ENCODE measurements at regions not wholly inside any gene's neighbourhood (a gene's known extent, or its start where the extent isn't known, plus 50 kb on each side); places are given as distances from the start of the nearest gene placed in this dataset.

- Mint-ChIP-seq H3K27ac (ENCODE audit: unreplicated experiment) (no peak overlapping the region), H3K9me3 (ENCODE audit: unreplicated experiment) (no peaks in the 10 kb centered on the region), H3K36me3 (ENCODE audit: insufficient read depth, unreplicated experiment) (no peaks in the 10 kb centered on the region), H3K4me3 (ENCODE audit: unreplicated experiment) (no peak overlapping the region), H3K27me3 (ENCODE audit: insufficient read depth, unreplicated experiment) (no peaks in the 10 kb centered on the region), H3K4me1 (ENCODE audit: low read depth, unreplicated experiment) (no peaks in the 10 kb centered on the region)
- Histone ChIP-seq H3K36me3 (ENCODE audit: control insufficient read depth, insufficient read depth, low read length) (no peaks in the 10 kb centered on the region), H3K9me3 (no peaks in the 10 kb centered on the region), H3K4me1 (no peaks in the 10 kb centered on the region), H3K27me3 (replicated peaks; ENCODE audit: control insufficient read depth, insufficient read depth, low read length) (no peaks in the 10 kb centered on the region), H3K4me3 (ENCODE audit: low read depth, low read length) (no peak overlapping the region)
- TF ChIP-seq, protein P1, sequence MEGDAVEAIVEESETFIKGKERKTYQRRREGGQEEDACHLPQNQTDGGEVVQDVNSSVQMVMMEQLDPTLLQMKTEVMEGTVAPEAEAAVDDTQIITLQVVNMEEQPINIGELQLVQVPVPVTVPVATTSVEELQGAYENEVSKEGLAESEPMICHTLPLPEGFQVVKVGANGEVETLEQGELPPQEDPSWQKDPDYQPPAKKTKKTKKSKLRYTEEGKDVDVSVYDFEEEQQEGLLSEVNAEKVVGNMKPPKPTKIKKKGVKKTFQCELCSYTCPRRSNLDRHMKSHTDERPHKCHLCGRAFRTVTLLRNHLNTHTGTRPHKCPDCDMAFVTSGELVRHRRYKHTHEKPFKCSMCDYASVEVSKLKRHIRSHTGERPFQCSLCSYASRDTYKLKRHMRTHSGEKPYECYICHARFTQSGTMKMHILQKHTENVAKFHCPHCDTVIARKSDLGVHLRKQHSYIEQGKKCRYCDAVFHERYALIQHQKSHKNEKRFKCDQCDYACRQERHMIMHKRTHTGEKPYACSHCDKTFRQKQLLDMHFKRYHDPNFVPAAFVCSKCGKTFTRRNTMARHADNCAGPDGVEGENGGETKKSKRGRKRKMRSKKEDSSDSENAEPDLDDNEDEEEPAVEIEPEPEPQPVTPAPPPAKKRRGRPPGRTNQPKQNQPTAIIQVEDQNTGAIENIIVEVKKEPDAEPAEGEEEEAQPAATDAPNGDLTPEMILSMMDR (IDR thresholded peaks at IDR 0.05; ENCODE audit: insufficient read depth in 1 of 2, low read depth in 1 of 2, low read length in 1 of 2, severe bottlenecking in 1 of 2, unreplicated experiment in 1 of 2): no peak
- no TSS peak for BruUV-seq (replicated peaks)
- intact Hi-C loops (cut with micrococcal nuclease; ENCODE audit: unreplicated experiment): no loop called here
- ChIA-PET CTCF (no interaction called here), POLR2A (no interaction called here)
- no peak for DNase-seq
Observed at GRCh38 chr4:100806988-100807387, 289.2 kb upstream of the EMCN start.

- Histone ChIP-seq H3K36me3 (ENCODE audit: control insufficient read depth, insufficient read depth, low read length) (no peaks in the 10 kb centered on the region), H3K9me3 (no peaks in the 10 kb centered on the region), H3K4me3 (ENCODE audit: low read depth, low read length) (no peak overlapping the region), H3K4me1 (no peaks in the 10 kb centered on the region), H3K27me3 (replicated peaks; ENCODE audit: control insufficient read depth, insufficient read depth, low read length) (no peaks in the 10 kb centered on the region)
- BruUV-seq (replicated peaks): no TSS peak
- Mint-ChIP-seq H3K4me3 (ENCODE audit: unreplicated experiment) (no peak overlapping the region), H3K36me3 (ENCODE audit: insufficient read depth, unreplicated experiment) (no peaks in the 10 kb centered on the region), H3K9me3 (ENCODE audit: unreplicated experiment) (no peaks in the 10 kb centered on the region), H3K4me1 (ENCODE audit: low read depth, unreplicated experiment) (no peaks in the 10 kb centered on the region), H3K27me3 (ENCODE audit: insufficient read depth, unreplicated experiment) (no peaks in the 10 kb centered on the region), H3K27ac (ENCODE audit: unreplicated experiment) (no peak overlapping the region)
- CTCF ChIA-PET: no interaction called here
- POLR2A ChIA-PET: no interaction called here
- no peak for DNase-seq
- intact Hi-C loops (cut with micrococcal nuclease; ENCODE audit: unreplicated experiment): no loop called here
- TF ChIP-seq, protein P1 (IDR thresholded peaks at IDR 0.05; ENCODE audit: insufficient read depth in 1 of 2, low read depth in 1 of 2, low read length in 1 of 2, severe bottlenecking in 1 of 2, unreplicated experiment in 1 of 2): no peak
Observed at GRCh38 chr4:100805538-100805937, 287.7 kb upstream of the EMCN start.

DNA sequence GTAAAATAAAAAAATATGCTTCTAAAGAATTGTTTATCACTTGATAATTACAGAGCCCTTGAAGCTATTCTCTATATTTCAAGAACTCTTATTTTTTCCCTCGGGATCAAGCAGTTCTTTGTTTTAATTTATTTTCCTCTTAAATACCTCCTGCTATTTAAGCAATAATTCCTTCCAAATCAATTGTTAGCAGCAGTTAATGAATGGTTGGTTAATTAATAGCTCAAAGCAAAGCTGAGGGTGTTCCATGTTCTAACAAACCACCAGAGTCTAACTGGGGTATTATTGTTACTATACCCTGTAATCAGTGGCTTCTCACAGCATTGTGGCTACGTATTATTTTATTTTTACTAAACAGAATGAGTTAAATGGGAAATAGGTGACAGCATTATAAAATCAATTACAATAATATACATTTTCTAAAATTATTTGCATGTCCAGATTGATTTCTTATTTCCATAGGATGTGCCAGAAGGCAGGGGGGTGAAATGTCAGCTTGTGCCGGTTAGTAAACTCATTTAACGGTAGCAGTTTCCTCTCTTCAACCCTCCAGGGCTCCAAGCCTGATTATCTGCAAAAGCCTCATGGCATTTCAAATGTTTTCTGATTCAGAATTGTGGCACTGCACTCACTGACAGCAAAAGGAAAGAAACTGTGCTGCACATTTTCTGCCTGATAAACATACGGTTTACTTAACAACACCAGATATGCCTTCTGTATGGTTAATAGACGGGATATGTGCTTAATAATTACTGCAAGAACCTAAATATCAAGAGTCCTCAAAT lies 286.9 kb upstream of the EMCN start:
- CTCF ChIA-PET: no interaction called here
- TF ChIP-seq, protein P1 (IDR thresholded peaks at IDR 0.05; ENCODE audit: insufficient read depth in 1 of 2, low read depth in 1 of 2, low read length in 1 of 2, severe bottlenecking in 1 of 2, unreplicated experiment in 1 of 2): no peak
- Mint-ChIP-seq H3K36me3 (ENCODE audit: insufficient read depth, unreplicated experiment) (no peaks in the 10 kb centered on the region), H3K4me1 (ENCODE audit: low read depth, unreplicated experiment) (no peaks in the 10 kb centered on the region), H3K27me3 (ENCODE audit: insufficient read depth, unreplicated experiment) (no peaks in the 10 kb centered on the region), H3K9me3 (ENCODE audit: unreplicated experiment) (no peaks in the 10 kb centered on the region), H3K27ac (ENCODE audit: unreplicated experiment) (no peak overlapping the region), H3K4me3 (ENCODE audit: unreplicated experiment) (no peak overlapping the region)
- Histone ChIP-seq H3K9me3 (no peaks in the 10 kb centered on the region), H3K4me3 (ENCODE audit: low read depth, low read length) (no peak overlapping the region), H3K27me3 (replicated peaks; ENCODE audit: control insufficient read depth, insufficient read depth, low read length) (no peaks in the 10 kb centered on the region), H3K36me3 (ENCODE audit: control insufficient read depth, insufficient read depth, low read length) (no peaks in the 10 kb centered on the region), H3K4me1 (no peaks in the 10 kb centered on the region)
- no peak for DNase-seq
- BruUV-seq (replicated peaks): no TSS peak
- intact Hi-C loops (cut with micrococcal nuclease; ENCODE audit: unreplicated experiment): no loop called here
- POLR2A ChIA-PET: no interaction called here

Data from Caco-2 (cell line).